SK-N-MC (cell line): ENCODE measurements at regions not wholly inside any gene's neighbourhood (a gene's known extent, or its start where the extent isn't known, plus 50 kb on each side); places are given as distances from the start of the nearest gene placed in this dataset.

Source experiments
- EZH2 ChIP-seq: fragments of 200-600 bp; sonication (generic); IDR thresholded peaks from one replicate; pipeline ENCODE4 v1.6.1; 2017; ENCODE audit warnings: antibody characterized with exemption
- FOXP2 ChIP-seq: optimal IDR thresholded peaks from 2 replicates; pipeline ENCODE3; 2011; ENCODE audit warnings: mild to moderate bottlenecking, moderate library complexity; ENCODE audit not compliant: insufficient read depth; ENCODE audit errors: extremely low read length, control extremely low read depth
- POLR2AphosphoS5 ChIP-seq: IDR thresholded peaks from 2 replicates; pipeline ENCODE4 v1.6.1; 2012; ENCODE audit warnings: mild to moderate bottlenecking, low read depth, low read length, borderline replicate concordance

DNA sequence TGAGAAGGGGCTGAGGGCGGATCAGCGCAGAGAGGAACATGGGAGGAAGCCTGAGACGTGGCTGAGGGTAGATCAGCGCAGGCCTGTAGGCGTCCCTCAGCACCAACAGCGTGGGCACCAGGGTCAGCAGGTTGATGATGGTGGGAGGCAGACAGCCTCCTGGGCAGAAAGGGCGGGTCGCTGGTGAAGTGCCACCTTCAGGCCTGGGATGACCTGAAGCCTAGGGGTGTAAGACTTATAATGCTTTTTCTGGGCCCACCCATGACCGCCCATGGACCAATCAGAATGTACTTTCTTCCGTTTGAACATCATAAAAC, 462.1 kb downstream of the TBC1D32 start:
- TF ChIP-seq POLR2AphosphoS5 (no peak), EZH2 (no peak), FOXP2 (no peak)
